Hypothalamus (tissue), 51 donors: ENCODE measurements at regions not wholly inside any gene's neighbourhood (a gene's known extent, or its start where the extent isn't known, plus 50 kb on each side); places are given as distances from the start of the nearest gene placed in this dataset.

Experiments
- DNase-seq, 51 donors: peaks; one replicate each; lab custom pipeline; 2025; lab: John Stamatoyannopoulos, UW

DNA sequence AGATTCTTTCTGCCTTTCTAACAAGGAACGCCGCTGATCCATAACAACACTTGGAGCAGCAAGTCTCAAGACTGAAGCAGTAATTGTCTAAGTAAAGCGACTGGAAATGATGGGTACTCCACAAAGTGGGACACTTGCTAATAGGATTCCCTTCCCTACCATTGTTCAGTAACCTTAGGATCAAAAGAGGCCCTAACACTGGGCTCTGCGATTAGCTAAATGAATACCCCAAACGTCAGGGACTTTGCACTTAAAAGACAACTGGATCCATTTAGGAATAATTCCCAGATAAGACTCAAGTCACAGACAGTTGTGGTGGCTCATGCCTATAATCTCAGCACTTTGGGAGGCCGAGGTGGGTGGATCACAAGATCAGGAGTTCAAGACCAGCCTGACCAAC, 221.9 kb upstream of the FGGY start:
- DNase-seq: no peak

DNA sequence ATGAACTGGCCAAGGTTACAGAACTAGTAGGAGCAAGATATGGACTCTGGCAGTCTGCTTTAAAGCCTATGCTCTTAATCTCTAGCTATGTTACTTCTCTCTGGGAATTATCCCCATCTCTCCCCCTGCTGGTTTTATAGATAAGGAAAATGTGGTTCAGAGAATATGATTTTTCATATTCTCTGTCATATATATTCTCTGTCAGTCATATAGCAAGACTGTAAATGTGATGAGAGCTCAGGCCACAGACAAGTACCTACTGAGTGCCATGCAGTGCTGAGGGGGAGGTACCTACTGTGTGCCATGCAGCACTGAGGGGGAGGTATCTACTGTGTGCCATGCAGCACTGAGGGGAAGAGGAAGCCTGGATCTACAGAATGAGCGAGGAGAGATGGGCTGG, 220.3 kb upstream of the FGGY start:
- DNase-seq: no peak

DNA sequence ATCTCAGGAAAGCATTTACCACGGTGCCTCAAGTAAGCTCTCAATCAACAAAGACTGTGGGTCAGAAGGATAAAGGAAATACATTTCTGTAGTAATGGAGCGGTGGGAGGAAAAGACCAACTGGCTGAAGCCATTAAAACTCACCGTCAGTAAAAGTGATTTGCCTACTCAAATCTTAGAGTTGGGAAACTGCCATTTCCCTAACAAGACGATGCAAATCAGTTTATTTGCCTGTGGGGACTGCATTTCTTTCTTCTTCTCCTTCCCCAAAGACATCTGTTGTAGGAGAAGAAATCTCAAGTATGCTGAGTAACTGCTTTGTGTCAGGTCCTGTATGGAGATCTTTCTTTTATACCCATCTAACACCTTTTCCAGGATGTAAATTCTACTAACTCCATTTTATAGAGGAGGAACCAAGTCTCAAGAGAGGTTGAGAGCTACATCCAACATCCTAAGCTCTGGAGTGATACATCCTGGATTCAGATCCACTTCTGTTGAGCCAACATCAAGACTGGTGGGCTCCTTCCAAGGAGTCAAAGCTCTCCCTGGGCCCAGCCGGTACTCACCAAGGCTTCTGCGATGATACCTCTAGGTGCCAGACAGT, 219.3 kb upstream of the FGGY start:
- no peak for DNase-seq

DNA sequence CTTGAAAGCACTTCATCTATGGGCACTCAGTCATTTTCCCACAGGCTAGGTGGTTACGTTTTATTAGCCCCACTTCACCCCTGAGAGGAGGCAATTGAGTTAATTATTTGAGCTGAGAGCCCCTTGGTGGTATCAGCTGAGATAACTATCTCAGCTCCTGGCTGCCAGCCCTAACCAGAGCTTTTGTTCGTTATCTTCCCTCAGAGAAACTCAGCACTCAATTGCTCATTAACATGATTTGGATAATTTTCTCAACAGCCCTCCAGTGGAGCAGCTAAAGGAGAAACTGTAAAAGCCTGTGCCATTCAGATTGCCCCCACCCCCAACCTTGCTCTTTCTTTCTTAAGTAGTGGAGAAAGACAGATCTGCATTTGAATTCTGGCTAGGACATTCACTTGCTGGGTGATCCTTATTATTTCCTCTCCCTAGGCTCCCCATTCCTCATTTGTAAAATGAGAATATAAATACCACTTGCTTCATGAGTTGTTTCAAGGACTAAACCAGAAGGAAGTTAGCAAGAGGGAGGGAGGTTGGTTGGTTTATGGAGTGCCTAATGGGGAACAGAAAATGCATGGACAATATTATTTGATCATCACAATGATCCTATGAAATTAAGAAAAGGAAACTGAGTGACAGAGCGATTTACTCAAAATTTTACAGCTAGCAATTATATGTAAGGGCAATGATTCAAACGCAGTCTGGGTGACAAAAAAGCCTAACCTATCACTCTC, 218.7 kb upstream of the FGGY start:
- DNase-seq: no peak

DNA sequence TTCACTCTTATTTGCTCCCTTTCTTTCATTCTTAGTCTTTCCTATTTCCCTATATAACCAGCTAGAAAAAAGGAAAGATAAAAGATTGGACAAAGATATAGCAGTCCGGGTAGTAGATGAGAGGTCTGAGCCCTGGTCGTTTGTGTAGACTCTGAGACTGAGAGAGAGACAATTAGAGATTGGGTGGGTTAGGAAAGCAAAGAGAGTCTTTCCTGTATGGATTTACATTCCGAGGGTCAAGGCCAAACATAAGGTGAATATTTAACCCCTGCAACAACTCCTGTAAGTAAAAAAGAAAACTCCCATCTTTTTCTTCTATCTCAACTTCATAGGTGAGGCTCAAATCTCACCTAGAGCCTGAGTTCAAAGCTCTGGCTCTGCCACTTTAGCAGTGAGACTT, 218.0 kb upstream of the FGGY start:
- DNase-seq: no peak

DNA sequence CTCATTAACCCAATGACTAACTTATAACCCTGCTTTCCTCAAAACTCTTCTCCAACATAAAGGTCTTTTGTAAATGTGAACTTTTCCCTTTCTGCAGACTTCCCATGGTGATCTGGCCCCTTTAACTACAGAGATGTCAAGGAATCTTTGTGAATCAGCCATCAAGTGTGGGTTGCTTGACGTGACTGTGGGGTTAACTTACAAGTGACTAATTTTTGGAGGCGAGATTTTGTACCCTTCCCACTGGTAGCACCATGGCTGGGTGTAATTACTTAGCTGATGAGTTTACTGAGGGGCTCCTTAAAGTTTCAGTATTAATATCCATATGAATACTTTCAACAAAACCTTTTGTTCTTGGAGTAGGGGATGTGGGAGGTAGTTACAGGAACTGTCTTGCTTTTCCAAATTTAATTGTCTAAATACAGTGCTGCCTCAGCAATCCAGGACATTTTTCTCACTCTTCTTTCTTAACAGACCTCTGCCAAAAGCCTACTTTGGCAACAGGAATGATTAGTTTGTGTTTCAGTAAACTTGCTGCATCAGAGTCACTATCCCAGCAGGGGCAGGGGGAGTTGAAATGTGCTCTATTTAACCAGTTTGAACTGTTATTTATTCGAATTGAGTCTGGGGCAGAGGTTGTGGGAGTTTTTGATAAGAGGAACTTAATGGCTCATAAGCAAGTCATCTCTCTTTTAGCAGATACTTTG, 217.3 kb upstream of the FGGY start:
- DNase-seq: peak in 1 of 51 donors; percentile 55

DNA sequence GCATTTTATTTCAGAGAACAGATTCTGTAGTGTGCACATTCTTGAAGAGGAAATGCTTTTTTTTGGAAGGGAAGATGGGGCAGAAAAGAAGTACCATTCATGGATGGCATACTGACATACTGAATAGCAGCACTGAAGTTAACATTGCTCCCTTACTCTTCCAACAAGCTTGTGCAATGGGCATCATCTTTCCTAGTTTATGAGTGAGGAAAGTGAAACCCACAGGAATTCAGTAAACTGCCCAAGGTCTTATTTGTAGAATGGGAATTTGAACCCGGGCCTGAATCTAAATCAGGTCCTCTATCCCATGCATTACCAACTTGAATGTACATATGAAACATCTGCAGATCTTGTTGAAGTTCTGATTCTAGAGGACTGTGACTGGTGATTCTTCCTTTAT, 215.7 kb upstream of the FGGY start:
- DNase-seq: no peak

DNA sequence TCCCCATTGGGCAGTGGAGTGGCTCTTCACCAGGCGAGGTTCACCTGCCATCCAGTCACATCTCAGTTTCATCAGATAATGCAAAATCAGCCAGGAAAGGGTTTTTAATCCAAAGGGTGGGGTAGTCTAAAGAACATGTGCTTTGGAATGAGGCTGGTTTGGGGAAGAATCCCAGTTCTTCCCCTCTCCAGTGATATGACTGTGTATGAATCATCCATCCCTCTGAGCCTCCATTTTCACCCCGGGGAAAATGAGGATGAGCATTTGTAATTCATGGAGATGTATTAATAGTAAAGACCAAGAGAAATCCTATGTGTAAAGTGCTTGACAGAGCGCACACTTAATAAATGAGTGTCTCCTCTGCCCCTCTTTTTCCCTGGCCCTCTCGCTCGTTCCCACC, 215.1 kb upstream of the FGGY start:
- DNase-seq: no peak

DNA sequence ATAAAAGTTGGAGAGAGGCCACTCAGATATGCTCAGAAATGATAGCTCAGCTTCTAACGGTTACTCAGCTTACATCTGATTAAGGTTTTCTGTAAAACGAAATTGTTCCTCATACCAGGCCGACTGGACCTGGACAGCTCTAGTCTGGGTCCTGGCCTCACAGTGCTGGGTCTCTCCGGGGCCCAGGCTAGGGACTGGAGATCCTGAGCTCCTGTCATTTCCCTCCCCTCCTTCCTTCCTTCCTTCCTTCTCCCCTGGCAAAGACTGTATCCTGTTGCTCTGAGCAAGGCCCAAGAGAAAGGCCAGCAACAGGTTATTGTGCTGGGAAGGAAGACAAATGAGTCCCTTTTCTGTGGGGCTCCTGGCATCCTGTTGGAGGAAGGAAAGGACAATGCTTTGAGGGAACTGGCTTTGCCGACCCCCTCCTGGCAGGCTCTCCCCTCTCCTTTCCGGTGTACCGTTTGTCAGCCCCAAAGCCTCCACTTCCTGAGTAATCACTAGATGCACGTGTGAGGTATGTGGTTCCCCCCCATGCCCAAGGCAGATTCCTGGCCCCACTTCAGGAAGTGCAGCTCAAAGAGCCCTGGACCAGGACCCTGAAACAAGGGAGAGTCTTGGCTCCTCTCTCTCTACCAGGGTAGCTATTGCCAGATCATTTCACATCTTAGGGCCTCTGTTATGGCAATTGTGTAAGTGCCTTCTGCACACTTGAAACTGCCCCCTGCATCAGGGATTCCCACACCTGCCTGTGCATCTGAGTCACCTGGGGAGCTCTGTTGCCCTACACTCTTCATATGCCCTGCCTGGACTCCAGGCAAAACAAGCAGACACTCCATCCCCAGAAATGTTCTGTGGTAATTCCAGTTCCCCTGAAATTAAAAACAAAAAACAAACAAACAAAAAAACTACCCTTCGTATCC, 212.7 kb upstream of the FGGY start:
- no peak for DNase-seq

DNA sequence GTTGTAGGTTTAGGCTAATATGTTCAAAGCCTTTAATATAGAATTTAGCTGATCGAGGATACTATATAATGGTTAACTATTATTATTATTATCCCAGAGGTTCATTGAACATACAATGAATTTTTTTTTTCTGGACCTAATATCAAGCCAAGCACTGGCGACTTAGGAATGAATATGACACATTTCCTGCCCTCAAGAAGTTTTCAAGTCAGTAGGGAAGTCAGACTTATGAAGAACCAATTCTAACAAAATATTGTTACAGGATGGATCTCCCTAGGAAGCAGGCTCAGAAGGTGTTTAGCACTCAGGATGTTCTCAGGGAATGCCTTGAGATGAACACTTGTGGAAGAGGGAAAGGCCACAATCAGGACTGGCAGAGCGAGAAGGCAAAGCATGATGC, 211.8 kb upstream of the FGGY start:
- DNase-seq: no peak

DNA sequence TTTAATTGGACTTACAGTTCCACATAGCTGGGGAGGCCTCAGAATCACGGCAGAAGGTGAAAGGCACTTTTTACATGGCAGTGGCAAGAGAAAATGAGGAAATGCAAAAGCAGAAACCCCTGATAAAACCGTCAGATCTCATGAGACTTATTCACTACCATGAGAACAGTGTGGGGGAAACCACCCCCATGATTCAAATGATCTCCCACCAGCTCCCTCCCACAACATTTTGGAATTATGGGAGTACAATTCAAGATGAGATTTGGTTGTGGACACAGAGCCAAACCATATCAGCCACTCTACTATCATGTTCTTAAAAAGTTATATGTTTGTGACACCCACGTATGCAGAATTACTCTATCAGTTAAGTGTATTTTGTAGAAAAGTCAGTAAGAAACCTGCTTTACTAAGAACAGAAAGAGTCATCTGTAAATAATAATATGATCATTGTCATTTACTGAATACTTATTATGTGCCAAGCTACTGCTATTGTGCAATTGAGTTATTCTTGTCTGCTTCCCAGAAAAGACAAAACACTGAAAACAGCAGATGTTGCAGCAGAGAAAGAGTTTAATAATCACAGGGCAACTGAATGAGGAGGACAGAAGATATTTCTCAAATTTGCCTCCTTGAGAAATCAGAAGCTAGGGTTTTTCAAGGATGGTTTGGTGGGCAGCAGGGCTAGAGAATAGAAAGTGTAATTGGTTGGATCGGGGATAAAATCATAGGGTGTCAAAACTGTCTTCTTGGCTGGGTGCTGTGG, 207.7 kb upstream of the FGGY start:
- DNase-seq: no peak

DNA sequence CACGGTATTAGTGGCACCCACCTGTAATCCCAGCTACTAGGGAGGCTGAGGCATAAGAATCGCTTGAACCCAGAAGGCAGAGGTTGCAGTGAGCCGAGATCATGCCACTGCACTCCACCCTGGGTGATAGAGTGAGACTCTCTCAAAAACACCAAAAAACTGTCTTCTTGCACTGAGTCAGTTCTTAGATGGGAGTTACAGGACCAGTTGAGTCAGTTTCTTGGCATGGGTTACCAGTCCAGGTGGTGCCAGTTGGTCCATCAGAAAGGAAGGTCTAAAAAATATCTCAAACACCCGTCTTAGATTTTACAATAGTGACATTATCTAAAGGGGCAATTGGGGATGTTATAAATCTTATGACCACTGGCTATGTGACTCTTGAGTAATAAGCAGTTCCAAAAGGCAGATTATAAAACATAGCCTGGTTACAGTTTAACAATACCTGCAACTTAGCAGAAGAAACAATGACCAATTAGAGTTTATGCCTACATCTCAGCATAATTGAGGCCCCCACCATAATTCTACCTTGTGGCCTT, 206.9 kb upstream of the FGGY start:
- DNase-seq: no peak

DNA sequence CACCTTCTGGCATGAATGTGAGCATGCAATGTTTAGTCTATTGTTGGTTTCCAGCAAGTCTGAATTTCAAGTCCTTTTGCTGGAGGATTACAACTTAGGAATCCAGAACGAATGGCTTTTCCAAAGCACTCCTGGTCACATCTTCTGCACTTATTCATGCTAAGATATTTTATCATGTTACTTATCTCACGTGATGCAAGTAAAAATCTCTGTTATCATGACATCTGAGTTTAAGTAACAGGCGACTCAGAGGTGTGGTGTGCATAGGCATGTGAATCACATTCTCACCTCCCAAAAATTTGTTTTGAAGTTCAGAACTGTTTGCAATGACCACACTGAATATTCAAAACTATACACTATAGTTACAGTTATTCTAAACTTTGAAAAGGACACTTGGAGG, 204.8 kb upstream of the FGGY start:
- no peak for DNase-seq

DNA sequence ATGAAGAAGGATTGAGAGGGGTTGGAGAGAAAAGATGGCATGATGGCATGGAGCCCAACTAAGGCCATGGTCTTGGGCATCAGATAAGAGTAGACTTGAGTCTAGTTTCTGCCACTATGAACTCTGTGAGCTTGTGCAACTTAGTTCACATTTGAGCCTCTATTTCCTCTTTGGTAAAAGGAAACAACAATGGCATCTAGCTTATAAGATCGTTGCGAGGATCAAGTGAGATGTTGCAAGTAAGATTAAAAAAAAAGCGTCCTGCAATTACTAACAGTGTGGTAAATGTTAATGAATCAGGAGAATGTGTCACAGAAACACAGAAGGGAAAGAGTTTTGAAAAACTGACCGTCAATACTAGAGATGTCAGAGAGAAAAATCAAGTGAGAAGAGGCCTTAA, 202.9 kb upstream of the FGGY start:
- no peak for DNase-seq

DNA sequence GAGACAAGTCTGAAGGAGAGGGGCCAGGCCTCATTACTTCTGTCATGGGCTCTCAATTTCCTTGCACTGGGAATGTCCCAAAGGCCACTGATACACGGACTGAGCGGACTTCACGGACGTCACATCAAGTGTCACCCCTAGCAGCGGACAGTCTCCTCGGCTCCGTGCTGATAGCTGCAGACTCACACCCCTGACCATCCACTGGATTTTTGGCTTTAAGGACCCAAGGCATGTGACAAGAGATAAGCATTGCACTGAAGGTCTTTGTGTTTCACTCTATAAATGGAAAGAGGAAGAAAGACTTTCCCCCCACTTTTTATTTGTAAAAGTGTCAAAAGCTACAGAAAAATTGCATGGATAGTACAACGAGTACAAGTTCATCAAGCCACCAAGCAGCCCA, 200.4 kb upstream of the FGGY start:
- no peak for DNase-seq

DNA sequence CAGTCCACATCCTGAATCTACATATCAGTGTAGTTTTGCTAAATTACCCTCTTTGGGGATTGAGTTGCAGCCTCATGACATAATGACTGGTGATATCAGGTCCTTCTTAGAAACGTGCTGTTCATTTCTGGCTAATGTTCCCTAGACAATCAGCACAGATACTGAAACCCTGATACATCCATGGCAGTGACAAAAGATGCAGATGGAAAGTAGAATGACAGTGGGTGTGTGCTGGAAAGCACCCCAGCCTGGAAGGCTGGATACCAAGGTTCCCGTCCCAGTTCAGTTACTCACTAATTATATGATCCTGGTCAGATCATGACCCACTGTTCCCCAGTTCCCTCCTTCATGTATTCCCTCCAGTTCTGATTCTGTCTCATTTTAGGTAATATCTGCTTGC, 198.2 kb upstream of the FGGY start:
- no peak for DNase-seq

DNA sequence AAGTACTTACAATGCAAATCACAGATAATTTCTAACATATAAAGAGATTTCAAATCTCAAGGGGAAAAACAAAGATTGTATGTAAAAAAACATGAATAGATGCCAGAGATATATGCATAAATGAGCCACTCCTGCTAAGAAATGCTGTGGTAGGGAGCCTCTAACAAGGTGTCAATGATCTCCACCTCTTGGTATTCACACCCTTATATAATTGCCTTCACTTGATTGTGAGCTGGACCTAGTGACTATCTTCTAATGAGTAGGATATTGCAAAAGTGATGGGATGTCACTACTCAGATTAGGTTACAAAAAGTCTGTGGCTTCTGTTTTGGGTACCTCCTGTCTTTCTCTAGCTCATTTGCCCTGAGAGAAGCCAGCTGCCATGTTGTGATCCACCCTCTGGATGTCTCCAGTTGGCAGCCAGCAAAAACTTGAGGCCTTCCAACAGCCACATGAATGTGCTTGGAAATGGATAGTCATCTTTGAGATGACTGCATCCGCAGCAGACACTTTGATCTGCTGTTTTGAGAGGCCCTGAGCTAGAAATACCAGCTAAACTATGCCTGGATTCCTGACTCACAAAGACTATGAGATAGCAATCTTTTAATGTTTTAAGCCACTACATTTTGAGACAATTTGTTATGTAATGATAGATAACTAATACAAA, 196.1 kb upstream of the FGGY start:
- no peak for DNase-seq

DNA sequence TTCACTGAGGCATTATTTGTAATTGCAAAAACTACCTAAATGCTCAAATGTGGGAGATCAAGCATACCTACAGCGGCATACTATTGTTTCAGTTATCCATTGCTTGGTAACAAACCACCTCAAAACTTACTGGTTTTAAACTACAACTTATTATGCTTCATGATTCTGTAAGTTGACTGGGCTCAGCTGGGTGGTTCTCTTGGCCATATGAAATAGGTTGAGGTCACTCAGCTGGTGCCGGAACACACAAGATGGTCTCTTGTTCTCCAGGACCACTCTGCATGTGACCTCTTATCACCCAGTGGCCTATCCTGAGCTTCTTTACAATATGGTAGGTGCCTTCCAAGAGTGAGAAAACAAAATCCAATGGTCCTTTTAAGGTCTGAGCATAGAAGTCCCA, 195.4 kb upstream of the FGGY start:
- DNase-seq: no peak

DNA sequence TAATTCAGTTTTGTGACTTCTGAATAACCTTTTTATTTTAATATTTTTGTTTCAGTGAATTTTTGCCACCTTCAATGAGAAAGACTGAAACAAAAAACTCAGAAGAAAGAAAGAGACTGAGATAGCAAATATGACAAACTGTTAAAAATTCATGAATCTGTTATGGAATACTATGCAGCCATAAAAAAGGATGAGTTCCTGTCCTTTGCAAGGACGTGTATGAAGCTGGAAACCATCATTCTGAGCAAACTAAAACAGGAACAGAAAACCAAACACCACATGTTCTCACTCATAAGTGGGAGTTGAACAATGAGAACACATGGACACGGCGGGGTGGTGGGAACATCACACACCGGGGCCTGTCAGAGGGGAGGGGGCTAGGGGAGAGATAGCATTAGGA, 193.4 kb upstream of the FGGY start:
- no peak for DNase-seq
